ENCODE measurements at regions not wholly inside any gene's neighbourhood (a gene's known extent, or its start where the extent isn't known, plus 50 kb on each side); places are given as distances from the start of the nearest gene placed in this dataset.
"Not testable (repeated sequence)": the region's sequence is repeated elsewhere in the genome, so short reads cannot be mapped to it uniquely, and the experiment has no call there.

GRCh38 chrX:23458957-23459356 is 124.3 kb downstream of the PTCHD1 start:
- not testable (repeated sequence) for DNase-seq

- DNase-seq: no peak
These were observed 130.6 kb downstream of the PTCHD1 start for GRCh38 chrX:23465105-23465791.

DNA sequence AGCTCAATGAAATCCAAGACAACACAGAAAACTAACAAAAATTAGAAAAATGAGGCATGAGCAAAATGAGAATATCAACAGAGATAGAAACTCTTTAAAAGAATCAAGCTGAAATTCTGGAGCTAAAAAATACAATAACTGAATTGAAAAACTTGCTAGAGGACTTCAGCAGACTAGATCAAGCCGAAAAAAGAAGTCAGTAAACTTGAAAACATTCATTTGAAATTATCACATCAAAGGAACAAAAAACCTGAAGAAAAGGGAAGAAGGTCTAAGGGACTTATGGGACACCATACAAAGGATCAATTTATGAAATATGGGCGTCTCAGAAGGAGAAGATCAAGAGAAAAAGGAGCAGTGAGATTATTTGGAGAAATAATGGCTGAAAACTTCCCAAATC is 131.3 kb downstream of the PTCHD1 start:
- no peak for DNase-seq

- no peak for DNase-seq
These were observed 143.4 kb downstream of the PTCHD1 start for GRCh38 chrX:23478056-23478455.

- DNase-seq: no peak
These were observed 143.9 kb downstream of the PTCHD1 start for GRCh38 chrX:23478561-23478960.

GRCh38 chrX:23482561-23482960 is 147.9 kb downstream of the PTCHD1 start:
- DNase-seq: no peak

GRCh38 chrX:23483396-23483795 is 148.7 kb downstream of the PTCHD1 start:
- DNase-seq: peak; percentile 28

DNA sequence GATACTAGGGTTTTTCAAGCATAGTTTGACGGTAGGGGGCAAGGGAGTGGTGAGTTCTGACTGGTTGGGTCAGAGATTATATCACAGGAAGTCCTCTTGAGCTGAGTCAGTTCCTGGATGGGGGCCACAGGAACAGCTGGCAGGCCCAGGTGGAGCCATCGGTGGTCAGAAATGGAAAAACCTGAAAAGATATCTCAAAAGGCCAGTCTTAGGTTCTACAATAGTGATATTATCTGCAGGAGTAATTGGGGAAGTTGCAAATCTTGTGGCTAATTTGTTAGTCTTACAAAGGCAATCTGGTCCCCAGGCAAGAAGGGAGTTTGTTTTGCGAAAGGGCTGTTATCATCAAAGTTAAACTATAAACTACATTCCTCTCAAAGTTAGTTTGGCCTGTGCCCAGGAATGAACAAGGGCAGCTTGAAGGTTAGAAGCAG is 159.3 kb downstream of the PTCHD1 start:
- no peak for DNase-seq

DNA sequence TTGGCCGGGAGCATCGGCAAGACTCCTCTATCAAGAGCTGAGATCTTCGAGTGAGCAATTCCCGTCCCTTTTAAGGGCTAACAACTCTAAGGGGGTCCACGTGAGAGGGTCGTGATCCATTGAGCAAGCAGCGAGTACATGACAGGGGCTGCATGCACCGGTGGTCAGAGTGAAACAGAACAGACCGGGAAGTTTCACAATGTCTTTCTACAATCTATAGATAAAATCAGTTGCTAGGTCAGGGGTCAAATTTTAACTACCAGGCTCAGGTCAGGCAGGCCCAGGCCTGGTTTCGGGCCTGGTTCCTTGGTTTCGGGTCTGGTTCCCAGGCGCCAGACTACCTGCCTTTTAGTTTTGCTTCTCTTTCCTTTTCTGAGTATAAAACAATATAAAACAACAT is 160.1 kb downstream of the PTCHD1 start:
- no peak for DNase-seq

GRCh38 chrX:23497919-23498318 is 163.3 kb downstream of the PTCHD1 start:
- no peak for DNase-seq

DNA sequence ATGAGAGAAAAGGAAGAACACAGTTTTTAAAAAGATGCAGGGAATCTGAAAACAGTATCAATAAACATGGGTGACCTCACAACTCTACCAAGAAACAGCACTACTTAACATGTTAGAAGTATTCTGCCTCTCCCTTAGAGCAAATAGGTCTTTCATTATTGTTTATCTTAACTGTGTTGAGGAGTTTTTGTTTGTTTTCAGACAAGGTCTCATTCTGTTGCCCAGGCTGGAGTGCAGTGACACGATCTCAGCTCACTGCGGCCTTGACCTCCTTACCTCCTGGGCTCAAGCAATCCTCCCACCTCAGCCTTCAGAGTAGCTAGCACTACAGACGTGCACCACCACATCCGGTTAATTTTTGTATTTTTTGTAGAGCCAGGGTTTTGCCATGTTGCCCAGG is 165.3 kb upstream of the PRDX4 start:
- DNase-seq: no peak

GRCh38 chrX:23503835-23504539 is 163.3 kb upstream of the PRDX4 start:
- DNase-seq: peak; percentile 15

- DNase-seq: no peak
These were observed 162.8 kb upstream of the PRDX4 start for GRCh38 chrX:23504540-23504884.

DNA sequence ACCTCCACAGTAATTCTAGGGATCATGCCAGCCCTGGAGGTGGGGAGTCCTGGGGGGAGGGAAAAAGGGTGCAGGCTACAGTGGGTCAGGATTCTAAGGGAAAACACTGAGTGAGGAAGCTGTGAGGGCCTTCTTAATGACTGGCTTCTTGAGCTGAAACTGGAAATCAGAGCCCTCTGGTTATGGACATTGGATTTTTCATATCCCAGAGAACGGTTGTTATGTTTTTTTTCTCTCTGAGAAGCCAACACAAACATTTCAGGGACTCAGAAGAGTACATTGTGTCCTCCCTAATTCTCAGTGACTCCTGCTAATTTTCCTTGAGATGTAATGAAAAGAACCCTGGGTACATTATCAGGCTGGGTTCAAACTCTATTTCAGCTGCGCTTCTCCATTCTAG is 162.4 kb upstream of the PRDX4 start:
- DNase-seq: no peak

DNA sequence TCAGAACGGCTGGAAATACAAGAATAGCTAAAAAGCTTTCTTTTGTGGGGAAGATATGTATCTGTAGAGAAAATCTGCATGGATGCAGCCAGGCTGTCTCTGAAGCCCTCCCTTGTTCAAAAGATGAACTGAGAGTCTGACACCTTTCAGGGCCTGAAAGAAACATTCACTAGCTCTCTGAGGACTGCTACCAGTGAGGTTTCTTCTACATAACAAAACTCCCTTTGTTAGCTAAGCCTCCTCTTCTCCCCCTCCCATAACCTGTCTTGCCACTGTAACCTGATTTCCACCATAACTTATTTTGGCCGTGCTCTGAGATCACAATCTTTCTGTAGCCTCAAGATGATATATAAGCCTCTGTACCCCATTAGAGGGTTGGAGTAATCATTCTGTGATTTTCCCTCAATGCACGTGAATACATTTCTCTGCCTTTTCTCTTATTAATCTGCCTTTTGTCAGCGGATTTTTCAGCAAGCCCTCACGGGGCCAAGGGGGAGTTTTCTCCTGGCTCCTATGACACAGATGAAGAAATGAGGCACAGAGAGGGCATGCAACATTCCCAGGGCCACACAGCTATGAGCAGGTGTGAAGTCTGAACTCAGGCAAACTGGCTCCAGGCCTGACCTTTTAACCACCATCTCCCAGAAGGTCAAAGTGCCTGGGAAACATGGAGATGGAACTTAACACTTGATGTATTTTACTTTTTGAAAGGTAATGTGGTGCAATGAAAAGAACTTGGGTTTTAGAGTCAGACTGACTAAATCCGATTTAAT is 161.6 kb upstream of the PRDX4 start:
- no peak for DNase-seq

- DNase-seq: no peak
These were observed 158.0 kb upstream of the PRDX4 start for GRCh38 chrX:23509256-23509655.

GRCh38 chrX:23511793-23512192 is 155.5 kb upstream of the PRDX4 start:
- no peak for DNase-seq

GRCh38 chrX:23513121-23513520 is 154.2 kb upstream of the PRDX4 start:
- no peak for DNase-seq

DNA sequence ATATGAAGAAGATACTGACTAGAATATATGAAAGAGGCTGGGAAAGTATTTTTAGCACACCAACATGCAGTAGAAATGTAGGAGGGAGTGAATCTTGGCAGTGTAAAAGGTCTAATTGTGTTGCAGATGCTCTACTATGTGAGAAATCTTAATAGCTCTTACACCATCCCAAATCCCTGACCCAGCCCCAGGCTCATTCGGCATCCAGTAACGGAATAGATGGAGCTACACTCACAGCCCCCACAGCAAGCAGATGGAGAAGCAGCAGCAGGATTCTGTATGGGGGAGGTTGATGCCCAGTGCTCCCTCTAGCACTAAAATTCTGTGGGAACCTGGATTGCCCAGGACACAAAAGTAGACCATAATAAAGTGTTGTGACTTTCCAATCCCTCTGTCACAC is 153.2 kb upstream of the PRDX4 start:
- no peak for DNase-seq

- DNase-seq: peak; percentile 74
These were observed 152.3 kb upstream of the PRDX4 start for GRCh38 chrX:23515028-23515427.

- DNase-seq: not testable (repeated sequence)
These were observed 144.2 kb upstream of the PRDX4 start for GRCh38 chrX:23523026-23523657.

DNA sequence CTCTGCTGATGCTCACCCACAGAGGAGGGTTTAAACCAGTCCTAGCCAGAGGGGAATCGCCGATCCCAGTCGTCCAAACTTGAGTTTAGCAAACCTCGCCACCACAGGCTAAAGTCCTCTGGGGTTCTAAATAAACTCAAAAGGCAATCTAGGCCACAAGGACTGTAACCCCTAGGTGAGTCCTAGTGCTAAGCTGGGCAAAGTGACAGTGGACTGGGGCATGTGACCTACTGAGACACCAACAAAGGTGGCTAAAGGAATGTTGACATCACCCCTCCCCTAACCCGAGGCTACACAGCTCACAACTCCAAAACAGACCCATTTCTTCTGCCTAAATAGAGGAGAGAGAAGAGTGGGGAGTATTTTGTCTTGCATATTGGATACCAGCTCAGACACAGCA is 142.8 kb upstream of the PRDX4 start:
- no peak for DNase-seq

DNA sequence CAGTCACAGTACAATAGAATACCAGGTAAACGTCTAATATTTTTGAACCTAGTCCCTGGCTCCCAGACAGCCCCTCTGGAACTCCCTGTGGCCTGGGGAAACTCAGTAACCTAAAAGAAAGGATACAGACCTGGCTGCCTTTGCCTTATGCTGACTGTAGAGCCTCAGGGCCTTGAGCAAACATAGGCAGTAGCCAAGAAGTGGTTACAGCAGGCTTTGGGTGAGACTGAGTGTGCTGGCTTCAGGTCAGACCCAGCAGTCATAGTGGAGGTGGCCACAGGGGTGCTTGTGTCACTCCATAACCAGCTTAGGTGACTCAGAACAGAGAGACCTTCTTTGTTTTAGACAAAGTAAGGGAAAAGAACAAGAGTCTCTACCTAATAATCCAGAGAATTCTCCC is 141.8 kb upstream of the PRDX4 start:
- no peak for DNase-seq

DNA sequence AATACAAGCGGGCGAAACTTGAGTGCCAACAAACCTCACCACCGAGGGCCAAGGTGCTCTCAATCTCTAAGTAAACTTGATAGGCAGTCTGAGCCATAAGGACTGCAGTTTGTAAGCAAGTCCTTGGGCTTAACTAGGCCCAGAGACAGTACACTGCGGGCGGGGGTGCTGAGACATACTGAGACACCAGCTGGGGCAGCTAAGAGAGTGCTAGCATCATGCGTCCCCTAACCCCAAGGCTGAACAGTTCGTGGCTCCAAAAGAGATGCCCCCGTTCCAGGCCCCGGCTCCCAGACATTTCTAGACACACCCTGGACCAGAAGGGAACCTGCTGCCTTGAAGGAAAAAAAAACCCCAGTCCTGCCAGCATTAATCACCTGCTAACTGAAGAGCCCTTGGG is 126.8 kb upstream of the PRDX4 start:
- DNase-seq: no peak

Data from NCI-H2107 (cell line).